ENCODE measurements at regions not wholly inside any gene's neighbourhood (a gene's known extent, or its start where the extent isn't known, plus 50 kb on each side); places are given as distances from the start of the nearest gene placed in this dataset.
"Not testable (repeated sequence)": the region's sequence is repeated elsewhere in the genome, so short reads cannot be mapped to it uniquely, and the experiment has no call there.

DNA sequence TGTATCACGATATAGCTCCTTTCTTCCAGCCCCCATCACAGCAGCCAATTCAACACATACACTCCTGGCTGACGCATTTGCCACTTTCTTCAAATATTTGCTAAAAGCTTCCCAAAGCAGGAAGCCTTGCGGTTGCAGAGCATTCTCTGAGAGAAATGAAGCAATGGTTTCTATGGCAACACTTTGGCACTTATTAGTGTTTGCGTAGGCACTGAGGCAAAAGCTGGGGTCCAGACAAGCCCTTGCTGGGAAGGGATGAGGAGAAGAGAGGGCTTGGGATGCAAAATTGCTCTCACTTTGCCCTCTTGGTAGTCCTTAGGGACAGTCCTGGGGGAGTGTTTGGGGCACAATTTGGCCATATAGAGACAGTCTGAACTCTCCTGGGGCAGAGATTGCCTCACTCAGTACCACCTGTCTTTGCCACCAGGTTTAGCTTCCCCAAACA lies 55.0 kb upstream of the PAK3 start:
- peak; percentile 10 for DNase-seq

GRCh38 chrX:111040377-111041017 lies 55.5 kb upstream of the PAK3 start:
- DNase-seq: no peak

DNA sequence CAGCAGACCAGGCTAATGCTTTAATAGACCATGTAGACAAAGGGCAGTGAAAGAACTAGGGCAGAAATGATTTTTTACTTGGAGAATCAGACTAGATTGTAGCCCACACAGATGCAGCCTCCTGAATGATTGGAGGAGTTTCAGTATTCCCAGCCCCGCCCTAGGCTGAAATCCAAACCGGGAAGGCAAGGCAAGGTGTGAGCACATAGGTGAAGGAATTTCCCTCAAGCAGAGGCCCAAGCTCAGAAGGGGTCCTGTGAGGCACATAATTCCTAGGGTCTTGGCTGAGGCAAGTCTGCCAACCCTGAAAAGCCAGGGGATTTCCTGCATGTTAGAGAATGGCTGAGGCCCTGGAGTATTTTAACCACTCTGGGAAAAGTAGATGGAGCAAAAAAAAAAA lies 56.4 kb upstream of the PAK3 start:
- no peak for DNase-seq

- DNase-seq: no peak
Observed at GRCh38 chrX:111035991-111036390, 60.0 kb upstream of the PAK3 start.

- DNase-seq: no peak
Observed at GRCh38 chrX:111035256-111035655, 60.7 kb upstream of the PAK3 start.

DNA sequence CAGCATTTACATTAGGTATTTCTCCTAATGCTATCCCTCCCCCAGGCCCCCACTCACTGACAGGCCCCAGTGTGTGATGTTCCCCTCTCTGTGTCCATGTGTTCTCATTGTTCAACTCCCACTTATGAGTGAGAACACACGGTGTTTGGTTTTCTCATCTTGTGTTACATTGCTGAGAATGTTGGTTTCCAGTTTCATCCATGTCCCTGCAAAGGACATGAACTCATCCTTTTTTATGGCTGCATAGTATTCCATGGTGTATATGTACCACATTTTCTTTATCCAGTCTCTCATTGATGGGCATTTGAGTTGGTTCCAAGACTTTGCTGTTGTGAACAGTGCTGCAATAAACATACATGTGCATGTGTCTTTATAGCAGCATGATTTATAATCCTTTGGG lies 73.0 kb upstream of the PAK3 start:
- not testable (repeated sequence) for DNase-seq

GRCh38 chrX:111020283-111020682 lies 75.7 kb upstream of the PAK3 start:
- no peak for DNase-seq

- no peak for DNase-seq
Observed at GRCh38 chrX:111013778-111014455, 82.1 kb upstream of the PAK3 start.

GRCh38 chrX:111010111-111010510 lies 85.9 kb upstream of the PAK3 start:
- no peak for DNase-seq

- no peak for DNase-seq
Observed at GRCh38 chrX:111009256-111009655, 86.7 kb upstream of the PAK3 start.

DNA sequence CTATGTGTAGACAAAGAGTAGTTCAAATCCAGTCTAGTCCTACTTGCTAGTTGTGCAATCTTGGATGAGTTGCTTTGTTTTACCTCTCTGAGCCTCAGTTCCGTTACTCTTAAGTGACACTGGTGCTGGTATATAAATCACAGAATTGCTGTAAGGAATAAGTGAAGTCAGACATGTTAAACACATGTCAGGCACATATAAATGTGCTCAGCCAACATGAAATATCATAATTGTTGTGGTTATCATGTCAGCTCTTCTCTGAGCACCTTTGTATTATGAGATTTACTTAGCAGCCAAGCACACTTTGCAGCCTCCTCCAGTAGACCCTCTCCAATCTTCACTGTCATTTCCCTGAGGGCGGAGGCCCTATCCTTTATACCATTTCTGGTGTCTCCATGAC lies 87.9 kb upstream of the PAK3 start:
- DNase-seq: no peak

DNA sequence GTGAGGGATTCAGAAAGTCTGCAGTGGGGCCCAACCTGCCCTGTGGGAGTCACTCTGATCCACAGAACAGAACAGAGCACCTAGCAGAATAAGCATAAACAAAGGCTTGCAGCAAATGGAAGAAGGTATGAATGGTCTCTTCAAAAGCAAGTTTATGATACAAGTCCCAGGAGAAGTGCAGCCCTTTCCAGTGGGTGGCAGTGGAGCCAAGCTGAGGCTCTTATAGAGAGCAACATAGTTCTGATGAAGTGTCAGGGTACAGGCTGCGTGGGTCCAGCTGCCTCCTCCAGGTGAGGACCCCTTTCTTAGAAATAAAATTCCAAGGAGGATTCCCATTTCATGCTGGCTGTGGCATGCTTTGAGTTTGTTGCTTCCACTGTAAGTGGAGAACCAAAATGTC lies 88.8 kb upstream of the PAK3 start:
- no peak for DNase-seq

- no peak for DNase-seq
Observed at GRCh38 chrX:111006116-111006515, 89.9 kb upstream of the PAK3 start.

DNA sequence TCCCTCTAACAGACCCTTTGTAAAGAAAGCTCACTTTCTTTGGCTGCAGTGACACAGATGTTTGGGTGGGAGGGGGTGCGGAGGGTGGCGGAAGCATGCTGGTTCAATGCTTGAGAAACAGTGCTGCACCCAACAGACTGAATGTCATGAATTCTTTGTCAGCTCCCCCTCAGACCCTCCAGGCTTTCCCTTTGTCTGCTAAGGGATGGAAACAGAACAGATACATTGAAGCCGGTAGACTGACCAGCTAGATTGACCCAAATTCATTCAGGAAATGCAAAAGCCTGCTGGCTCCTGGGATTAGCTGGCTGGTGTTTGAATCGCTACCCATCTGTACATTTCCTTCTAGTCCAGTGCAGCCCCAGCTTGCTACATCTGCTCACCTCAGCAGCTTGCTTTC lies 90.8 kb upstream of the PAK3 start:
- DNase-seq: no peak

DNA sequence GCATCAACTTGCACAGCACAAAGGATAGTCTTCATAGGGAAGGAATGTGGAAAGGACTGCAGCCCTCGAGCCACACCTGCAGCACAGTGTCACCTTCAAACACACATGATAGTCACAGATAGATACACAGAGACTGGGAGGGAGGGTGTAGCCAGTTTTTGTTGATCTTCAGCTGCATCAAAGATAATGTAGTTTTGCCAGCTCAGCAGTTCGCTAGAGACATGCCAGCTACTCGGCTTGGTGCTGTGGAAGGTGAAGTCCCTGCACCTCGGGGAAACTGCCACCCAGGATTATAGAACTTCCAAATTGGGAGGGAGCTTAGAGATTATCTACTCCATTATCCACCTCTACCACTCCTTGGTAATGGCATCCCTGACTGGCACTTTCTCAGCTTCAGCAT lies 92.9 kb upstream of the PAK3 start:
- no peak for DNase-seq

DNA sequence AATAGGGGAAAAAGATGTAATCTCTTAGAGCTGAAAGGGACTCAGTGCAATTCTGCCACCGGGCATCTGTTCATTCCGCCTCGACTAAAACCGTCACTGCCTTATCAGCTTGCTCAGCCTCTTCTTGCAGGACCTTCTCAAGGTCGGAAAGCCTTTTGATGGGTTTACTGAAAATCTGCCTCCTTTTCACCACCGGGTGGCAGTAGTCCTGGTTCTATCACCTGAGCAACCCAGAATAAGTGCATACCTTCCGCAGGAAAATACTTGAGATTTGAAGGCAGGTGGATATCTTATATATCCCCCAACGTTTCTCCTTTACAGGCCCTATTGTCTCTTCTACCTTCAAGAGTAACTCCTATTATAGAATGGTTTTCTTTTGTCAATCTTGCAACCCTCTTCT lies 103.4 kb upstream of the PAK3 start:
- no peak for DNase-seq

- DNase-seq: no peak
Observed at GRCh38 chrX:110989869-110990268, 106.1 kb upstream of the PAK3 start.

DNA sequence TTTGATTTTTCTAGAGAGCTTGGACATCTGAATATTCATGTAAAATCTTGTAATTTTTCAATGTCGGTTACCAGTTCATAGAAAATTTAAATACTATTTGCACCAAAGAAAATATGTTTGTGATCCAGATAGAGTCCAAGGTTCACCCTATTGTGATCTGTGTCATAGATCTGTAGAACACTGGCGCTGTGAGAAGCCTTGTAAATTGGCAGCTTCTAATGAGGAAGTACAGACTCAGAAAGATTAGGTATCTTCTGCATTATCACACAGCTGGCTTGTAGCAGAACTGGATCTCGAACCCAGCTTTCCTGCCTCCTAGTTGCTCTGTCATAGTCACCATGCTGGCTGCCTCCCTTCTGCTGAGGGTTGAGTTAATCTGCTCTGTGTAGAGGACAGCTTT lies 106.5 kb upstream of the PAK3 start:
- no peak for DNase-seq

- DNase-seq: no peak
Observed at GRCh38 chrX:110987292-110987691, 108.7 kb upstream of the PAK3 start.

GRCh38 chrX:110985470-110985869 lies 110.5 kb upstream of the PAK3 start:
- DNase-seq: no peak

GRCh38 chrX:110983024-110983423 lies 113.0 kb upstream of the PAK3 start:
- no peak for DNase-seq

- DNase-seq: no peak
Observed at GRCh38 chrX:110966839-110967238, 129.2 kb upstream of the PAK3 start.

GRCh38 chrX:110966091-110966454 lies 129.9 kb upstream of the PAK3 start:
- no peak for DNase-seq

GRCh38 chrX:110965409-110966090 lies 130.4 kb upstream of the PAK3 start:
- DNase-seq: no peak

DNA sequence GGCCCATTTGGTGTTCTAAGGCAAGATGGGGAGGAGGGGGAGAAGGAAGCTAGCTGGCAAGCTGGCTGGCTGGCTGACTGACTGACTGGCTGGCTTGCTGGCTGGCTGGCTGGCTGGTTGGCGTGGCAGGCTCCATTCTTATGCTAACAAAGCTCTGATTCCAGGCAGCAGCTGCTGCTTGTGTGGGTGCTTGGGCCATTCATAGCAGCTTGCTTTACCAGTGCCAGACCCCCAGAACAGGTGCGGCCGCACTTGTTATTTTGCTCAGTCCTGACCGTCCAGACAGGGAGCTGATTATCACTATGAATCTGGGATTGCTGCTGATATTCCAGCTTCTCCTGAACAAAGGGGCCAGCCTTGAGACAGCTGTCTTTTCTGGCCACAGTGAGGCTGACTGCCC lies 131.2 kb upstream of the PAK3 start:
- DNase-seq: no peak

Measured in HCEC 1CT (cell line).